Uterus (tissue), 3 donors: ENCODE measurements at regions not wholly inside any gene's neighbourhood (a gene's known extent, or its start where the extent isn't known, plus 50 kb on each side); places are given as distances from the start of the nearest gene placed in this dataset.

Experiments
- DNase-seq, 2 donors: peaks; one replicate each; pipeline ENCODE4 v3.0.0-alpha.2; 2019 to 2020
- H3K27ac ChIP-seq, 2 donors: fragments of 200-600 bp; sonication (generic); 1 replicate in 1 of 2; 2 replicates in 1 of 2; pipeline ENCODE4 v1.5.1; 2016 to 2018
- H3K27me3 ChIP-seq, 2 donors: fragments of 200-600 bp; sonication (generic); one replicate each; pipeline ENCODE4 v1.5.1; 2018 to 2019; ENCODE audit warnings: control low read depth in 1 of 2
- H3K36me3 ChIP-seq, 2 donors: fragments of 200-600 bp; sonication (generic); one replicate each; pipeline ENCODE4 v1.5.1; 2019; ENCODE audit warnings: control low read depth in 1 of 2
- H3K4me1 ChIP-seq, 2 donors: fragments of 200-600 bp; sonication (generic); one replicate each; pipeline ENCODE4 v1.5.1; 2018 to 2019; ENCODE audit warnings: control low read depth in 1 of 2
- H3K4me3 ChIP-seq, 2 donors: fragments of 200-600 bp; sonication (generic); 1 replicate in 1 of 2; 2 replicates in 1 of 2; pipeline ENCODE4 v1.5.1; 2018 to 2019; ENCODE audit warnings: mild to moderate bottlenecking in 1 of 2
- H3K9me3 ChIP-seq, 2 donors: fragments of 200-600 bp; sonication (generic); one replicate each; pipeline ENCODE4 v1.5.1; 2019; ENCODE audit warnings: control low read depth in 1 of 2
- CTCF ChIP-seq, 4 experiments: fragments of 200-600 bp in 2 of 4; fragments of 450-650 bp in 2 of 4; sonication (generic) in 2 of 4; IDR thresholded peaks; one replicate each; pipeline ENCODE4 v1.5.1; 2016 to 2019; ENCODE audit warnings: antibody characterized with exemption in 4 of 4, mild to moderate bottlenecking in 2 of 4, moderate library complexity in 1 of 4
- POLR2A ChIP-seq, 2 donors: fragments of 450-650 bp; IDR thresholded peaks; one replicate each; pipeline ENCODE4 v1.6.1; 2016; ENCODE audit warnings: antibody characterized with exemption in 2 of 2, mild to moderate bottlenecking in 1 of 2, moderate library complexity in 1 of 2
- intact Hi-C: fragments of 100-400 bp; cut with DNase I; formaldehyde crosslinking; loops from one replicate; pipeline ENCODE4 v1.15.1; 2023; ENCODE audit warnings: low total_unique reads
- donor health status: DM: yes; HTN: yes; CAD: no.

- intact Hi-C loops: no loop called here
These were observed 68.4 kb upstream of the DUSP5 start for GRCh38 chr10:110429301-110429700.

GRCh38 chr10:110430340-110431273 lies 67.1 kb upstream of the DUSP5 start:
- no peaks in the 10 kb centered on the region for H3K9me3 ChIP-seq
- H3K36me3 ChIP-seq: no peaks in the 10 kb centered on the region
- no peak overlapping the region for H3K4me3 ChIP-seq
- H3K27ac ChIP-seq: no peak overlapping the region
- TF ChIP-seq CTCF (IDR thresholded peaks at IDR 0.05) (no peak), POLR2A (IDR thresholded peaks at IDR 0.05) (no peak)
- no peaks in the 10 kb centered on the region for H3K4me1 ChIP-seq
- DNase-seq: no peak
- intact Hi-C loops: no loop called here
- no peaks in the 10 kb centered on the region for H3K27me3 ChIP-seq

More at GRCh38 chr10:110429301-110429700, 68.4 kb upstream of the DUSP5 start:
- Histone ChIP-seq H3K9me3 (no peaks in the 10 kb centered on the region), H3K27ac (no peak overlapping the region), H3K36me3 (no peaks in the 10 kb centered on the region), H3K4me1 (no peaks in the 10 kb centered on the region), H3K4me3 (no peak overlapping the region), H3K27me3 (no peaks in the 10 kb centered on the region)
- TF ChIP-seq CTCF (IDR thresholded peaks at IDR 0.05): no peak
- TF ChIP-seq POLR2A (IDR thresholded peaks at IDR 0.05): no peak
- DNase-seq: no peak

- DNase-seq: no peak
- H3K4me3 ChIP-seq: no peak overlapping the region
- H3K27me3 ChIP-seq: no peaks in the 10 kb centered on the region
- no peaks in the 10 kb centered on the region for H3K4me1 ChIP-seq
- no peak for TF ChIP-seq CTCF (IDR thresholded peaks at IDR 0.05)
- TF ChIP-seq POLR2A (IDR thresholded peaks at IDR 0.05): no peak
- no peak overlapping the region for H3K27ac ChIP-seq
- no peaks in the 10 kb centered on the region for H3K9me3 ChIP-seq
- intact Hi-C loops: no loop called here
- H3K36me3 ChIP-seq: no peaks in the 10 kb centered on the region
These were observed 66.0 kb upstream of the DUSP5 start for GRCh38 chr10:110431659-110432058.

DNA sequence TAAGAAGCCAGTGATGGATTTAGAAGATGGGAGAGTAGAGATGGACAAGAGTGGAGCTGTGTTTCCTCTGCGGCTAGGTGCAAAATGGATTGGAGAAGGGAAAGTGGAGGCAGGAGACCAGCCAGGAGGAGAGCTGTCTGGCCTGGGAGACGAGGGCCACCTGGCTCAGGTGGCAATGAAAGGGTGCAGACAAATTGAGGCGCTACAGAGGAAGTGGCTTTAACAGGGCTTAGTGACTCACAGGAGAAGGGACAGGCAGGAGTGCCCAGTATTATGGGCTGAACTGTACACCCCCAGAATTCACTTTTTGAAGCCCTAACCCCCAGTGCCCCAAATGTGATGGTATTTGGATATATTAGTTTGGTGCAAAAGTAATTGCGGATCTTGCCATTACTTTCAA lies 65.6 kb upstream of the DUSP5 start:
- Histone ChIP-seq H3K27me3 (no peaks in the 10 kb centered on the region), H3K9me3 (no peaks in the 10 kb centered on the region), H3K4me1 (no peaks in the 10 kb centered on the region), H3K27ac (no peak overlapping the region), H3K4me3 (no peak overlapping the region), H3K36me3 (no peaks in the 10 kb centered on the region)
- no peak for TF ChIP-seq POLR2A (IDR thresholded peaks at IDR 0.05)
- TF ChIP-seq CTCF (IDR thresholded peaks at IDR 0.05): no peak
- intact Hi-C loops: no loop called here
- DNase-seq: no peak

- no peak for DNase-seq
- H3K36me3 ChIP-seq: no peaks in the 10 kb centered on the region
- H3K27me3 ChIP-seq: no peaks in the 10 kb centered on the region
- H3K27ac ChIP-seq: no peak overlapping the region
- no peaks in the 10 kb centered on the region for H3K9me3 ChIP-seq
- TF ChIP-seq POLR2A (IDR thresholded peaks at IDR 0.05): no peak
- no peak overlapping the region for H3K4me3 ChIP-seq
- no peaks in the 10 kb centered on the region for H3K4me1 ChIP-seq
- intact Hi-C loops: no loop called here
These were observed 64.7 kb upstream of the DUSP5 start for GRCh38 chr10:110432814-110433565.
